ENCODE measurements at regions not wholly inside any gene's neighbourhood (a gene's known extent, or its start where the extent isn't known, plus 50 kb on each side); places are given as distances from the start of the nearest gene placed in this dataset.
A peak's percentile ranks its signal among the peaks of the same experiment; 100 is the strongest.

DNA sequence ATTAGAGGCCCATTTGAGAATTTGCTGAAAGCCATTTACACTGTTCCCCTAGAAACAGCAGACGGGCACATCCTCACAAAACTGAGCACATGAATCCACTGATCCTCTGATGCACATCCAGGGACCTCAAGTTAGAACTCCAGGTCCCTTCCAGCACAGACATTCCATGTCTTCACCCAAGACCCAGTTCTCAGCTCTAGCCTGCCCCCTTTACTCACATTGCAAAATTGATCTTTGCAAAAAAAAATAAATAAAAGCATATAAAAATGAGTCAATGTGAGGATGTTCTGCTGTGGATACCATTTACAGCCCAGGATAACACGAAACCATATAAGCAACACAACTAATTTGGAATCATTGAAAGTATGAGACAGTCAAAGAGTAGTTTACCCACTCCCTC, 458.2 kb upstream of the JARID2 start:
- Histone ChIP-seq H2AFZ (ENCODE audit: low read length) (no peak overlapping the region), H3K36me3 (ENCODE audit: control insufficient read depth, insufficient read depth, low read length) (no peaks in the 10 kb centered on the region), H3K79me2 (ENCODE audit: control insufficient read depth, insufficient read depth, low read length) (no peaks in the 10 kb centered on the region), H4K20me1 (ENCODE audit: control insufficient read depth, extremely low read depth, insufficient read depth, low read length) (no peaks in the 10 kb centered on the region), H3K9me3 (ENCODE audit: control insufficient read depth, insufficient read depth, low read depth, low read length) (no peaks in the 10 kb centered on the region), H3K4me1 (ENCODE audit: control insufficient read depth, extremely low read depth, insufficient read depth, low read length) (no peaks in the 10 kb centered on the region), H3K27me3 (ENCODE audit: control insufficient read depth, insufficient read depth, low read length) (no peaks in the 10 kb centered on the region), H3K4me2 (ENCODE audit: extremely low read depth, insufficient read depth, low read length) (no peak overlapping the region), H3K9ac (ENCODE audit: insufficient read depth, low read length) (no peak overlapping the region), H3K4me3 (replicated peaks in 1 of 4; ENCODE audit: control extremely low read depth in 1 of 4, insufficient read depth in 1 of 4, low read depth in 3 of 4, low read length in 4 of 4) (no peak overlapping the region), H3K27ac (ENCODE audit: insufficient read depth, low read length) (no peak overlapping the region)
- TF ChIP-seq, protein P1, sequence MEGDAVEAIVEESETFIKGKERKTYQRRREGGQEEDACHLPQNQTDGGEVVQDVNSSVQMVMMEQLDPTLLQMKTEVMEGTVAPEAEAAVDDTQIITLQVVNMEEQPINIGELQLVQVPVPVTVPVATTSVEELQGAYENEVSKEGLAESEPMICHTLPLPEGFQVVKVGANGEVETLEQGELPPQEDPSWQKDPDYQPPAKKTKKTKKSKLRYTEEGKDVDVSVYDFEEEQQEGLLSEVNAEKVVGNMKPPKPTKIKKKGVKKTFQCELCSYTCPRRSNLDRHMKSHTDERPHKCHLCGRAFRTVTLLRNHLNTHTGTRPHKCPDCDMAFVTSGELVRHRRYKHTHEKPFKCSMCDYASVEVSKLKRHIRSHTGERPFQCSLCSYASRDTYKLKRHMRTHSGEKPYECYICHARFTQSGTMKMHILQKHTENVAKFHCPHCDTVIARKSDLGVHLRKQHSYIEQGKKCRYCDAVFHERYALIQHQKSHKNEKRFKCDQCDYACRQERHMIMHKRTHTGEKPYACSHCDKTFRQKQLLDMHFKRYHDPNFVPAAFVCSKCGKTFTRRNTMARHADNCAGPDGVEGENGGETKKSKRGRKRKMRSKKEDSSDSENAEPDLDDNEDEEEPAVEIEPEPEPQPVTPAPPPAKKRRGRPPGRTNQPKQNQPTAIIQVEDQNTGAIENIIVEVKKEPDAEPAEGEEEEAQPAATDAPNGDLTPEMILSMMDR (conservative IDR thresholded peaks at IDR 0.05 in 1 of 2, IDR thresholded peaks at IDR 0.05 in 1 of 2; ENCODE audit: low read depth in 1 of 2, low read length in 2 of 2): peak in 1 of 2 donors; percentile 20
- TF ChIP-seq EZH2 (IDR thresholded peaks at IDR 0.05; ENCODE audit: low read length, missing control alignments): no peak
- no peak for DNase-seq (ENCODE audit: low read depth in 2 of 2)

DNA sequence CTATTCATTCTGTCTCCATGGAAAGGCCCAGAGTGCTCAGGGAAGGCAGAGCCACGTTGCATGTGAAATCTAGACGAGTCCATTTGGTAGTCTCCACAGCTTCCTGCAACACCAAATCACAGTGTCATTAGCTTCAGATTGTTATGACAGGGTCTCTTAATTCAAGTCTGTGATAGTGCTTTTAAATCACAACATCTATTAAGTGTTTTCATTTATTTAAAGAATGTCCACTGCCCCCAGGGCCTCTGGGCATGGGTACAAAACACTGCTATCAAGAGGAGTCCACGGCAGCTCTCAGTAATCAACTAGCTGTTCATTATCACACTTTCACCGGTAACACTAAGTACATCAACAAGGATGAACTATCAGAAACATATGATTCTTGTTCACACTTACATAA, 455.9 kb upstream of the JARID2 start:
- H3K4me3 ChIP-seq (replicated peaks in 1 of 4; ENCODE audit: control extremely low read depth in 1 of 4, insufficient read depth in 1 of 4, low read depth in 3 of 4, low read length in 4 of 4): no peak overlapping the region
- DNase-seq (ENCODE audit: low read depth in 2 of 2): no peak
- TF ChIP-seq EZH2 (IDR thresholded peaks at IDR 0.05; ENCODE audit: low read length, missing control alignments): no peak
- TF ChIP-seq, protein P1 (conservative IDR thresholded peaks at IDR 0.05 in 1 of 2, IDR thresholded peaks at IDR 0.05 in 1 of 2; ENCODE audit: low read depth in 1 of 2, low read length in 2 of 2): no peak

DNA sequence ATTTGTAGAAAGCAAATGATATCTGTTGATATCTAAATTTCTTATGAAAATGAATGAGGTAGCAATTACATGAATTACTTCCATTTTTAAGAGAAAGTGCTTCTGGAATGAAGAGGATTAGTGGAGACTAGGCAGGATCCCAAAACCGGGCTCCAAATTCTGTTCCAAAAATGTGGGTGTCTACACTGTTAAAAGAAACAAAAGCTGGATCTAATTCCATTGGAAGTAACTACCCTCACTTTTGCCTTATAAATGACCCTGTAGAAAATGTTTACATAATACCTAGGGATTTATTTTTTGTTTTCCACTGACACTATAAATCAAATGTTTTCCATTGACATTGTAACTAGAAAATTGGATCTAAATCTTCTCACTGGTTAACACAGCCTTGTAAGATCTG, 454.9 kb upstream of the JARID2 start:
- Histone ChIP-seq H3K27ac (ENCODE audit: insufficient read depth, low read length) (no peak overlapping the region), H2AFZ (ENCODE audit: low read length) (no peak overlapping the region), H3K4me1 (ENCODE audit: control insufficient read depth, extremely low read depth, insufficient read depth, low read length) (no peaks in the 10 kb centered on the region), H3K79me2 (ENCODE audit: control insufficient read depth, insufficient read depth, low read length) (no peaks in the 10 kb centered on the region), H3K9me3 (ENCODE audit: control insufficient read depth, insufficient read depth, low read depth, low read length) (no peaks in the 10 kb centered on the region), H3K4me2 (ENCODE audit: extremely low read depth, insufficient read depth, low read length) (no peak overlapping the region), H3K36me3 (ENCODE audit: control insufficient read depth, insufficient read depth, low read length) (no peaks in the 10 kb centered on the region), H3K4me3 (replicated peaks in 1 of 4; ENCODE audit: control extremely low read depth in 1 of 4, insufficient read depth in 1 of 4, low read depth in 3 of 4, low read length in 4 of 4) (no peak overlapping the region), H3K27me3 (ENCODE audit: control insufficient read depth, insufficient read depth, low read length) (no peaks in the 10 kb centered on the region), H3K9ac (ENCODE audit: insufficient read depth, low read length) (no peak overlapping the region), H4K20me1 (ENCODE audit: control insufficient read depth, extremely low read depth, insufficient read depth, low read length) (no peaks in the 10 kb centered on the region)
- DNase-seq (ENCODE audit: low read depth in 2 of 2): no peak
- no peak for TF ChIP-seq EZH2 (IDR thresholded peaks at IDR 0.05; ENCODE audit: low read length, missing control alignments)
- TF ChIP-seq, protein P1 (conservative IDR thresholded peaks at IDR 0.05 in 1 of 2, IDR thresholded peaks at IDR 0.05 in 1 of 2; ENCODE audit: low read depth in 1 of 2, low read length in 2 of 2): no peak

More for the DNA sequence above, 455.9 kb upstream of the JARID2 start:
- no peaks in the 10 kb centered on the region for H3K79me2 ChIP-seq (ENCODE audit: control insufficient read depth, insufficient read depth, low read length)
- H3K4me1 ChIP-seq (ENCODE audit: control insufficient read depth, extremely low read depth, insufficient read depth, low read length): no peaks in the 10 kb centered on the region
- H4K20me1 ChIP-seq (ENCODE audit: control insufficient read depth, extremely low read depth, insufficient read depth, low read length): no peaks in the 10 kb centered on the region
- H3K9me3 ChIP-seq (ENCODE audit: control insufficient read depth, insufficient read depth, low read depth, low read length): no peaks in the 10 kb centered on the region
- H3K36me3 ChIP-seq (ENCODE audit: control insufficient read depth, insufficient read depth, low read length): no peaks in the 10 kb centered on the region
- H3K9ac ChIP-seq (ENCODE audit: insufficient read depth, low read length): no peak overlapping the region
- H2AFZ ChIP-seq (ENCODE audit: low read length): no peak overlapping the region
- no peaks in the 10 kb centered on the region for H3K27me3 ChIP-seq (ENCODE audit: control insufficient read depth, insufficient read depth, low read length)
- no peak overlapping the region for H3K27ac ChIP-seq (ENCODE audit: insufficient read depth, low read length)
- no peak overlapping the region for H3K4me2 ChIP-seq (ENCODE audit: extremely low read depth, insufficient read depth, low read length)
